CD4-positive, alpha-beta memory T cell (primary cell): ENCODE measurements at regions not wholly inside any gene's neighbourhood (a gene's known extent, or its start where the extent isn't known, plus 50 kb on each side); places are given as distances from the start of the nearest gene placed in this dataset.
"Not testable (repeated sequence)": the region's sequence is repeated elsewhere in the genome, so short reads cannot be mapped to it uniquely, and the experiment has no call there.

Experiments used
- CTCF ChIA-PET: fragments of 350-600 bp; sonication (Branson Sonifier 250); formaldehyde crosslinking; loops from one replicate; lab custom pipeline; 2021; ENCODE audit warnings: inconsistent platforms; ENCODE audit not compliant: partially characterized antibody; lab: Charles Lee
- POLR2A ChIA-PET: fragments of 350-600 bp; sonication (Branson Sonifier 250); formaldehyde crosslinking; loops from one replicate; lab custom pipeline; 2021; ENCODE audit not compliant: partially characterized antibody; lab: Charles Lee
- DNase-seq, 5 donors: peaks; one replicate each; pipeline versions ENCODE4 v3.0.0 to v3.0.0-alpha.2; 2020 to 2022; ENCODE audit warnings: mixed read lengths in 1 of 5
- H3K27ac ChIP-seq: one replicate; pipeline ENCODE4 v1.7.0; 2013; ENCODE audit warnings: low read depth, low read length
- H3K27me3 ChIP-seq: 2 replicates; pipeline ENCODE4 v1.7.0; 2013; ENCODE audit warnings: mild to moderate bottlenecking, low read length, moderate library complexity; ENCODE audit not compliant: insufficient read depth
- H3K36me3 ChIP-seq: 2 replicates; pipeline ENCODE4 v1.7.0; 2013; ENCODE audit warnings: mild to moderate bottlenecking, low read length, moderate library complexity; ENCODE audit not compliant: insufficient read depth
- H3K4me1 ChIP-seq: 2 replicates; pipeline ENCODE4 v1.7.0; 2013; ENCODE audit warnings: mild to moderate bottlenecking, low read length, moderate library complexity; ENCODE audit not compliant: insufficient read depth
- H3K4me3 ChIP-seq, 2 donors: one replicate each; pipeline ENCODE4 v1.7.0; 2013; ENCODE audit warnings: low read length in 2 of 2, mild to moderate bottlenecking in 1 of 2
- H3K9me3 ChIP-seq, 2 donors: one replicate each; pipeline ENCODE4 v1.7.0; 2013; ENCODE audit warnings: low read length in 2 of 2, control low read depth in 1 of 2; ENCODE audit not compliant: control insufficient read depth in 1 of 2
- H3K27ac Mint-ChIP-seq, 7 donors: one replicate each; pipeline ENCODE4 v1.8.0; 2020 to 2021; ENCODE audit warnings: mixed read lengths in 7 of 7, mild to moderate bottlenecking in 6 of 7, inconsistent platforms in 3 of 7, moderate library complexity in 3 of 7
- H3K27me3 Mint-ChIP-seq, 2 donors: one replicate each; pipeline ENCODE4 v1.8.0; 2020 to 2021; ENCODE audit warnings: mixed read lengths in 2 of 2
- H3K36me3 Mint-ChIP-seq, 2 donors: one replicate each; pipeline ENCODE4 v1.8.0; 2020 to 2021; ENCODE audit warnings: mixed read lengths in 2 of 2, inconsistent platforms in 1 of 2, mild to moderate bottlenecking in 1 of 2
- H3K4me1 Mint-ChIP-seq, 4 donors: one replicate each; pipeline ENCODE4 v1.8.0; 2020 to 2021; ENCODE audit warnings: mixed read lengths in 4 of 4, mild to moderate bottlenecking in 1 of 4
- H3K4me3 Mint-ChIP-seq, 8 donors: one replicate each; pipeline ENCODE4 v1.8.0; 2020 to 2021; ENCODE audit warnings: mixed read lengths in 8 of 8, mild to moderate bottlenecking in 7 of 8, moderate library complexity in 6 of 8, inconsistent platforms in 3 of 8
- H3K9me3 Mint-ChIP-seq, 8 donors: one replicate each; pipeline ENCODE4 v1.8.0; 2020 to 2021; ENCODE audit warnings: mixed read lengths in 8 of 8, mild to moderate bottlenecking in 5 of 8, inconsistent platforms in 3 of 8, moderate library complexity in 1 of 8
- intact Hi-C: fragments of 100-400 bp; cut with micrococcal nuclease; formaldehyde crosslinking; loops from one replicate; pipeline ENCODE4 v1.15.1; 2023

DNA sequence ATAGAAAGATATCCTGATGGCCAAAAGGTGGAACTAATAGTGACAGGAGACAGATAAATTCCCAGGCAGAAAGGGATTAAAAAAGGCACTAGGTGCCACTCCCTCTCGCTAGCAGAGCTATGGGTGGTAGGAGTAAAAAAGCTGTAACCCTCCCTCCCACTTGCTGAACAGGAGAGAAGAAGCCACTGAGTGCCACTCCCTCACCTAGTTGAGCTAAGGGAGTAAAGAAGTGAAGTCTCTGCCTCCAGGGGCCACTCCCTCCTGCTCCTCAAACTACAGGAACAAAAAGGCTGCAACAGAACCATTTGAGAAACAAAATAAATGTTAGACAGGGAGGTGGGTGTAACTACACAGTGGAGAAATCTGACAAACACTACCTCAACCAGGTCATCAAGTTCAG is 276.2 kb upstream of the EPHA6 start:
- no peak overlapping the region for H3K27ac Mint-ChIP-seq
- Histone ChIP-seq H3K27me3 (no peaks in the 10 kb centered on the region), H3K4me3 (no peak overlapping the region), H3K9me3 (no peaks in the 10 kb centered on the region), H3K36me3 (no peaks in the 10 kb centered on the region), H3K27ac (no peak overlapping the region), H3K4me1 (no peaks in the 10 kb centered on the region)
- no peak overlapping the region for H3K4me3 Mint-ChIP-seq
- H3K36me3 Mint-ChIP-seq = no peaks in the 10 kb centered on the region
- intact Hi-C loops = no loop called here
- peaks cover 0 to 14% (median 5%) of the 10 kb centered on the region in 8 donors for H3K9me3 Mint-ChIP-seq
- POLR2A ChIA-PET = no interaction called here
- DNase-seq = no peak
- H3K4me1 Mint-ChIP-seq = no peaks in the 10 kb centered on the region
- CTCF ChIA-PET = no interaction called here
- no peaks in the 10 kb centered on the region for H3K27me3 Mint-ChIP-seq

DNA sequence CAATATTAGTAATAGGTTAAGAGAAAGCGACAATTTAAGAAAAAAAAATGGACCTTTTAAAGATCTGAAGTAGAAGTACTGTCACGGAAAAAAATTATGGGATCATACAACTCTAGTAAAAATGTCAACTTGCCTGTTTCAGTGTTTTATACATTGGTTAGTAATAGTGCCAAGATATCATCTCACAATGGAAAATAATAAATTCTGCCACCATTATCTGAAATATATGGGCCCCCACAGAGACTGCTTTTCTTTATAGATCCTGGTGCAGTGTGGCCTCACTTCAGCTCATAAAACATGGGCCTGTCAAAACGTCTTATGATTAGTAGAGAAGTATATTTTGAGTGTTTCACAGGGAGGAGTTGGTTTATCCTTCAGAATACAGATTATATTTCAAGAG is 266.3 kb upstream of the EPHA6 start:
- no peaks in the 10 kb centered on the region for H3K27me3 ChIP-seq
- H3K4me1 Mint-ChIP-seq = no peaks in the 10 kb centered on the region
- no peaks in the 10 kb centered on the region for H3K36me3 Mint-ChIP-seq
- no peaks in the 10 kb centered on the region for H3K27me3 Mint-ChIP-seq
- ChIA-PET CTCF (no interaction called here), POLR2A (no interaction called here)
- H3K4me1 ChIP-seq = no peaks in the 10 kb centered on the region
- no peak overlapping the region for H3K27ac ChIP-seq
- H3K9me3 Mint-ChIP-seq = peaks cover 3 to 32% (median 13%) of the 10 kb centered on the region in 8 donors
- H3K4me3 ChIP-seq = no peak overlapping the region
- H3K9me3 ChIP-seq = no peaks in the 10 kb centered on the region
- no peak overlapping the region for H3K4me3 Mint-ChIP-seq
- DNase-seq = no peak
- intact Hi-C loops = no loop called here
- H3K27ac Mint-ChIP-seq = no peak overlapping the region
- no peaks in the 10 kb centered on the region for H3K36me3 ChIP-seq

DNA sequence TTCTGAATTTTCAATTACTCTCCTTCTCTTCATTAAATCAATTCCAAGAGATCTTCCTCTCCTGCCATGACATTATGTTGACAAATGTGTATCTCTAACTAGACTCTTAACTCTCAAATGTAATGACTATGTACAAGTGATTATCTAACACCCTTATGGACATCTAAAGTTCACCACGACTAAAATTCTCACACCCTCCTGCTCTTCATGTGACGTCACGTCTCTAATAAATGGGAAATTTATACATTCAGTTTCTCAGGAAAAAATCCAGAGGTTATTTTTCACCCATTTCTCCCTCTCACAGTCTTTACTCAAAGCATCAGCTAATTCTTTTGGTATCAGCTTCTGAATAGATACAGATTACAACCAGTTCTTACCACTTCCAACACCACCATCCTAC is 237.5 kb upstream of the EPHA6 start:
- no peak overlapping the region for H3K27ac ChIP-seq
- no peak overlapping the region for H3K27ac Mint-ChIP-seq
- H3K4me1 Mint-ChIP-seq = no peaks in the 10 kb centered on the region
- intact Hi-C loops = no loop called here
- no peaks in the 10 kb centered on the region for H3K36me3 ChIP-seq
- H3K4me3 Mint-ChIP-seq = no peak overlapping the region
- peaks cover 6 to 48% (median 40%) of the 10 kb centered on the region in 8 donors for H3K9me3 Mint-ChIP-seq
- H3K36me3 Mint-ChIP-seq = no peaks in the 10 kb centered on the region
- H3K27me3 ChIP-seq = no peaks in the 10 kb centered on the region
- no peaks in the 10 kb centered on the region for H3K4me1 ChIP-seq
- no peaks in the 10 kb centered on the region for H3K27me3 Mint-ChIP-seq
- POLR2A ChIA-PET = no interaction called here
- H3K9me3 ChIP-seq = no peaks in the 10 kb centered on the region
- CTCF ChIA-PET = no interaction called here
- DNase-seq = no peak
- no peak overlapping the region for H3K4me3 ChIP-seq

GRCh38 chr3:96584066-96584465 is 230.3 kb upstream of the EPHA6 start:
- Histone ChIP-seq H3K4me3 (no peak overlapping the region), H3K36me3 (no peaks in the 10 kb centered on the region), H3K27me3 (no peaks in the 10 kb centered on the region), H3K9me3 (no peaks in the 10 kb centered on the region), H3K4me1 (no peaks in the 10 kb centered on the region), H3K27ac (no peak overlapping the region)
- Mint-ChIP-seq H3K27ac (no peak overlapping the region), H3K27me3 (no peaks in the 10 kb centered on the region), H3K9me3 (peaks cover 0 to 19% (median 5%) of the 10 kb centered on the region in 8 donors), H3K4me1 (no peaks in the 10 kb centered on the region), H3K4me3 (no peak overlapping the region), H3K36me3 (no peaks in the 10 kb centered on the region)
- POLR2A ChIA-PET = no interaction called here
- CTCF ChIA-PET = no interaction called here
- no peak for DNase-seq
- intact Hi-C loops = no loop called here

- H3K4me1 Mint-ChIP-seq, H3K27ac ChIP-seq, H3K36me3 ChIP-seq, H3K4me1 ChIP-seq, H3K4me3 Mint-ChIP-seq, H3K4me3 ChIP-seq, H3K9me3 ChIP-seq, intact Hi-C loops, CTCF ChIA-PET, H3K27me3 Mint-ChIP-seq, POLR2A ChIA-PET, H3K27ac Mint-ChIP-seq, DNase-seq, H3K36me3 Mint-ChIP-seq, H3K27me3 ChIP-seq: not testable (repeated sequence)
- peaks cover 2 to 24% (median 13%) of the 10 kb centered on the region in 8 donors for H3K9me3 Mint-ChIP-seq
These were observed 207.5 kb upstream of the EPHA6 start for GRCh38 chr3:96606865-96607264.

DNA sequence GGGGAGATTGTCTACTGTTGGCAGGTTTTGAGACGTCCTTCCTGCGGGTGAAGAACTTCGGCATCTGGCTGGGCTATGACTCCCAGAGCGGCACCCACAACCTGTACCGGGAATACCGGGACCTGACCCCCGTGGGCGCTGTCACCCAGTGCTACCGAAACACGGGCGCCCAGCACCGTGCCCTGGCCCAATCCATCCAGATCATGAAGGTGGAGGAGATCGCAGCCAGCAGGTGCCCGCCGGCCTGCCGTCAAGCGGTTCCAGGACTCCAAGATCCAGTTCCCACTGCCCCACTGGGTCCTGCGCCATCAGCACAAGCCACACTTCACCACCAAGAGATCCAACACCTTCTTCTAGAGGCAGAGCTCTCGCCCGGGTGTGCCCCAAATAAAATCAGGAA is 194.9 kb upstream of the EPHA6 start:
- Mint-ChIP-seq H3K9me3 (peaks cover 0 to 4% (median 2%) of the 10 kb centered on the region in 8 donors), H3K4me1 (no peaks in the 10 kb centered on the region), H3K4me3 (no peak overlapping the region), H3K36me3 (no peaks in the 10 kb centered on the region), H3K27ac (no peak overlapping the region), H3K27me3 (no peaks in the 10 kb centered on the region)
- H3K27me3 ChIP-seq = no peaks in the 10 kb centered on the region
- POLR2A ChIA-PET = no interaction called here
- no peaks in the 10 kb centered on the region for H3K9me3 ChIP-seq
- DNase-seq = no peak
- CTCF ChIA-PET = no interaction called here
- intact Hi-C loops = no loop called here
- no peaks in the 10 kb centered on the region for H3K36me3 ChIP-seq
- H3K4me3 ChIP-seq = no peak overlapping the region
- H3K27ac ChIP-seq = no peak overlapping the region
- H3K4me1 ChIP-seq = no peaks in the 10 kb centered on the region

DNA sequence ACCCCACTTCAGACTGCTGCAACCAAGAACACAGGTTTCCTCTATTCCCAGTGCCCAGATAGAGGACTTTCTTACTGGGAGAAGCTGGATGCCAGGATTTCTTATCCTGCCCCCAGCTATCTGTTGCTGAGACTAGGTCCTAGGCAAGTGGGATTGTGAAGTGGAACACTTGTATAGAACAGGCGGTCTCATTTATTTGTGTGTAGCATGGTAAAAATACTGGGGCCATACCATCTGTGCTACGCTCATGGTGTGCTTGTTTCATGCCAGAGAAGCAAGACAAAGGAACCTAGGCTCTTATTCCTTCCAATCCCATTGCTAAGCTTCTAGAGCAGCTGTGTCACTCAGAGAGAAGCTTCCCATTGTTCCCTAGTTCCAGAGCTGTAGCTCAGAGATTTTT is 191.5 kb upstream of the EPHA6 start:
- ChIA-PET POLR2A (no interaction called here), CTCF (no interaction called here)
- Mint-ChIP-seq H3K27ac (no peak overlapping the region), H3K4me3 (no peak overlapping the region), H3K27me3 (no peaks in the 10 kb centered on the region), H3K36me3 (no peaks in the 10 kb centered on the region), H3K9me3 (peaks cover 0 to 8% (median 4%) of the 10 kb centered on the region in 8 donors), H3K4me1 (no peaks in the 10 kb centered on the region)
- no peak for DNase-seq
- Histone ChIP-seq H3K4me1 (no peaks in the 10 kb centered on the region), H3K4me3 (no peak overlapping the region), H3K27ac (no peak overlapping the region), H3K36me3 (no peaks in the 10 kb centered on the region), H3K9me3 (no peaks in the 10 kb centered on the region), H3K27me3 (no peaks in the 10 kb centered on the region)
- intact Hi-C loops = no loop called here

- no peaks in the 10 kb centered on the region for H3K27me3 Mint-ChIP-seq
- intact Hi-C loops = no loop called here
- no peak overlapping the region for H3K4me3 ChIP-seq
- H3K4me1 ChIP-seq = no peaks in the 10 kb centered on the region
- no peaks in the 10 kb centered on the region for H3K9me3 ChIP-seq
- H3K4me3 Mint-ChIP-seq = no peak overlapping the region
- H3K27me3 ChIP-seq = no peaks in the 10 kb centered on the region
- no peak overlapping the region for H3K27ac Mint-ChIP-seq
- H3K36me3 Mint-ChIP-seq = no peaks in the 10 kb centered on the region
- no peak for DNase-seq
- POLR2A ChIA-PET = no interaction called here
- H3K9me3 Mint-ChIP-seq = peaks cover 0 to 4% (median 2%) of the 10 kb centered on the region in 8 donors
- no peaks in the 10 kb centered on the region for H3K4me1 Mint-ChIP-seq
- H3K27ac ChIP-seq = no peak overlapping the region
- CTCF ChIA-PET = no interaction called here
- H3K36me3 ChIP-seq = no peaks in the 10 kb centered on the region
These were observed 183.3 kb upstream of the EPHA6 start for GRCh38 chr3:96631050-96631449.
